ENCODE measurements at regions not wholly inside any gene's neighbourhood (a gene's known extent, or its start where the extent isn't known, plus 50 kb on each side); places are given as distances from the start of the nearest gene placed in this dataset.
"Not testable (repeated sequence)": the region's sequence is repeated elsewhere in the genome, so short reads cannot be mapped to it uniquely, and the experiment has no call there.

DNA sequence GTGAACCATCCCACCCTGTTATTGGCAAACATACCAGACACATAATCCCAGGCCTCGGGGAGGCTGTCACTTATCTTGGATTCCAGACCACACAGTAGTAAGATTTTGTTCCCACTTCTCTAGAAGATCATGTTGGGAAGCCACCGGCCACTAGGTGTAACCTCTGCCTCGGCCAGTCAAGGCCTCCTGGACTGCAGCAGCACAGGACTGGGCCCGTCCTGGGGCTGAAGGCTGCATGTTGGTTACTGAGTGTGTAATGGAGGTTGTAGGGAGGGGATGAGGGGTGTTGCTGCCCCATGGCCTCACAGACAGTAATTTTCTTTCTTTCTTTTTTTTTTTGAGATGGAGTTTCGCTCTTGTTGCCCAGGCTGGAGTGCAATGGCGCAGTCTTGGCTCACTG, 92.4 kb upstream of the SYT13 start:
- TF ChIP-seq CTCF (conservative IDR thresholded peaks at IDR 0.05) = no peak
- H3K27ac ChIP-seq = no peak overlapping the region

- no peak for TF ChIP-seq CTCF (conservative IDR thresholded peaks at IDR 0.05)
- no peak overlapping the region for H3K27ac ChIP-seq
Measured at GRCh38 chr11:45374653-45375059, 88.5 kb upstream of the SYT13 start.

DNA sequence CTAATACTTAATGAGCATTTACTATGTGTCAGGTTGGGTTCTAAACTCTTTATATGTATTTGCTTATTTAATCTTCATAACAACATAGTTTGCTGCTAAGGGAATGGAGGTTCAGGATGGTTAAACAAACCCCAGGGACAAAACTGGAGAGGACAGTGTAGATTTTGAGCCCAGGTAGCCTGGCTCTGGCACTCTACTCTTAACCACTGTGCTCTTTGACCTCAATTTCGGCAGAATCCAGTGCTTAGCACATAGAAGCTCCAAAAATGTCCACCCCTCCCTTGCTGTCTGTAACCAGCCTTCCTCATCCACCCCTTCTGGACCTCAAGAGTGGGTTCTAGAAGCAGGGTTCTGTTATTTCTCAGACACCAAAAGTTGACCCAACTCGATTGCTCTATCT, 88.0 kb upstream of the SYT13 start:
- no peak for TF ChIP-seq CTCF (conservative IDR thresholded peaks at IDR 0.05)
- H3K27ac ChIP-seq = no peak overlapping the region

- H3K27ac ChIP-seq = no peak overlapping the region
- TF ChIP-seq CTCF (conservative IDR thresholded peaks at IDR 0.05) = no peak
Measured at GRCh38 chr11:45373506-45374035, 87.4 kb upstream of the SYT13 start.

- H3K27ac ChIP-seq = not testable (repeated sequence)
Measured at GRCh38 chr11:45372414-45372813, 86.3 kb upstream of the SYT13 start.

- peak; percentile 95 for TF ChIP-seq CTCF (conservative IDR thresholded peaks at IDR 0.05)
- no peak overlapping the region for H3K27ac ChIP-seq
Measured at GRCh38 chr11:45371251-45372115, 85.3 kb upstream of the SYT13 start.

GRCh38 chr11:45369313-45369712, 83.2 kb upstream of the SYT13 start:
- no peak for TF ChIP-seq CTCF (conservative IDR thresholded peaks at IDR 0.05)
- H3K27ac ChIP-seq = no peak overlapping the region

GRCh38 chr11:45368697-45369096, 82.6 kb upstream of the SYT13 start:
- H3K27ac ChIP-seq = no peak overlapping the region
- no peak for TF ChIP-seq CTCF (conservative IDR thresholded peaks at IDR 0.05)
